ENCODE measurements at regions not wholly inside any gene's neighbourhood (a gene's known extent, or its start where the extent isn't known, plus 50 kb on each side); places are given as distances from the start of the nearest gene placed in this dataset.

GRCh38 chr2:12990523-12990922 lies 273.8 kb downstream of the TRIB2 start:
- peak; percentile 28 for TF ChIP-seq CTCF (IDR thresholded peaks at IDR 0.05; ENCODE audit: low read length)
- TF ChIP-seq EZH2 (optimal IDR thresholded peaks at IDR 0.05; ENCODE audit: low read depth, low read length): no peak
